T-helper 1 cell treated with Interleukin-12 subunit alpha and Interleukin-12 subunit beta and Interleukin-4 antibody, amounts not matched to agents 30 ng/mL and 1 ng/mL, for 36 hours (primary cell): ENCODE measurements at regions not wholly inside any gene's neighbourhood (a gene's known extent, or its start where the extent isn't known, plus 50 kb on each side); places are given as distances from the start of the nearest gene placed in this dataset.

ENCODE experiments used
- intact Hi-C: fragments of 100-400 bp; cut with micrococcal nuclease; formaldehyde crosslinking; loops from one replicate; pipeline ENCODE4 v1.15.1; 2024

DNA sequence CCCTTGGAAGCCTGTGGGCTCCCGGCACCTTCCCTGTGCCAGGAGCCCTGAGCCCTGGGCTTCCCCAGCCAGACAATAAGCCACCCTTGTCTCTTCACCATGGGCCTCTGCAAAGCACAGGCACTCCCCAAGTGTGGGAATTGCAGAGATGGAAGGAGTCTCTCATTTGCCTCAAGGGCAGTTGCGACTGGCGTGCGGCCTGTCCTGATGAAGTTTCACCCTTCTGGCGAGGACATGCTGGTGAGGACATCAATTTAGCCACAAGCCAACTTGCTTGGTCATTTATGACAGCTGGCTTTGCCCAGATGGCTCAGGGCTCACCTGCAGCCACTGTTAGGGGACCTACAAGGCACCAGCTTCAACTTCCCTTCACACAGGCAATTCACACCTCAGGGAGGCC is 180.2 kb downstream of the ANAPC1 start:
- intact Hi-C loops = loop anchor here (10.0 kb wide), 2 partner anchors 219 to 849 kb away; no protein-coding TSS in a partner anchor

DNA sequence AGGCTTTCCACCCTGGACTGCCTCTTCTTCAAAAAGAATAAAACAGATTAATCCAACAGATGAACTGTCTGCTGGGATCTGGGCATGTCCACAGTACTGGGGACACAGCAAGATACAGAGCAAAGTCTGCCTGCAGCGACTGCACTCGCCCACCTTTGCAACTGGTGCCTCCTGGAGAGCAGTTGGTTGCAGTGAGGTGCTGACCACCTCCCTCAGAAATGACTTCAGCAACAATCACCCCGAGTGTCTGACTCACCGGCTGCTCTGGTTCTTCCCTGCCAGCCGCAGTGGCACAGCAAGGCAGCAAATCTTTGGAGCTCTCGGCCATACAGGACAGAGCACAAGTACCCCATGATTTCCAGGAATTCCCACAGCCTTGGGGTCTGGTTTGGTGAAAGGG is 179.7 kb downstream of the ANAPC1 start:
- intact Hi-C loops = loop anchor here (10.0 kb wide), 2 partner anchors 219 to 849 kb away; no protein-coding TSS in a partner anchor

DNA sequence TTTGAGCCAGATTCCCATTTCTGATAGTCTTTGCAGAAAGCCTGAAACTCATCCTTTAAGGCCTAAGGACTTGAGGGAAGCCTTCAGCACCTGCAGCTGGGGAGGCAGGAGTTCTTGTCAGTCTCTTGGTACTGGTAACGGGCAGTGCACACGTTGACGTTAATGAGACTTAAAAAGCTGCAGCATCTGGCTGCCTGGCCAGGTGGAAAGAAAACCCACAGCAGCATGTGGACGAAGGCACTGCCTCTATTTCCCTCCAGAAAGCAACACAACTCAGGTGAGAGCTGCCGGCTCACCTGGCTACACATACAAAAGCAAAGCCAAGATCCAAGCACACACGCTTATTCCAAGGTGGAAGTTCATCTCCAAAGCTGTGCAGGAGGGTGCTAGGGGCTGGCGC is 178.8 kb downstream of the ANAPC1 start:
- intact Hi-C loops = loop anchor here (10.0 kb wide), 2 partner anchors 220 to 850 kb away; no protein-coding TSS in a partner anchor

DNA sequence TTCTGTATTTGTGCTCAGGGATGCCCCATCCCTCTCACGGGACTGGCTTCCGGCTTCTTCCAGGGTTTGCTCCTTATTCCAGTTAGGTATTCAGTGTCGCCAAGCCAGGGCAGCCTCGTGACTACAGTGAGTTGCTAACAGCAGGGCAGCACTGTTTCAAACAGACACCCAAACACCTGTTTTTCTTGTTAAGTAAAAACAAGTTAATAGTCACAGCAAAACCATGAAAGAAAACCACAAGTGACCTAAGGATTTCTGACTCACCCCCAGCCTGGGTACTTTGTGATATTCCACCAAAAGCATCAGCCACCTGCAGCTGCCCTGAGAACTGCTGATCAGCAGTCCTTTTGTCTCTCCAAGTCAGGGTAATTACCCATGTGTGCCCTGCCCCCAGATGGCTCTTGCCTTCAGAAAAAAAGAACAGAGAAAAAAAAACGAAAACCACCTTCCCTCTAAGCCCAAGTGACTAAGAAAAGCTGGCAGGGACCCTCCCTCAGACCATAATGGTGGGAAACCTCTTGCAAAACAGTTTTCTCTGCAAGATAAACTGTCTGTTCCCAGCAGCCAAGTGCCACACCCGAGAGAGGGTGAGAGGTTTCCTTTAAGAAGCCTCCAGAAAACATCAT is 178.2 kb downstream of the ANAPC1 start:
- intact Hi-C loops = loop anchor here (1.0 to 10.0 kb wide), 3 partner anchors 221 to 851 kb away; no protein-coding TSS in a partner anchor

DNA sequence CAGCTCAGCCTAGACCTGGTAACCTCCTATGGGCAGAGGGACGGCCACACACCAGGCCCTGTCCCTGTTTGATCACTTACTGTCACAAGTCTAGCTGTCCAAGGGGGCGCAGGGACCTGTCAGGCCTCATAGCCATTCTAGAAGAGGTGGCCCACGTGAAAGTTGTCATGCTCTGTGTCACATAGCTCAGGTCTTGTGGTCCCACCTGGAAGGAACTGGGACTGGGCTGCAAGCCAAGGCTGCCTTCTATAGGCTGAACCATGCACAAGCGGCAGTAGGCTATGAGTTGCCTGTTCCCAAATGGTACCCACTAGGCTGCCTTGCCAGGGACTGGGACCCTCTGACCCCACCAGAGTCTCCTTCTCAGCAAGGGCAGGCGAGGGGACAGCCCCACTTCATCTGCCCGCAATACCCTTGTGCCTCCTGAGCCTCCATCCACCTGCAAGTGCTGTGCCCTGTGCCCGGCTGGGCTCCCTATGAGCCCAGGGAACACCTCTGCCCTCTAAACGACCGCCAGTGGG is 177.5 kb downstream of the ANAPC1 start:
- intact Hi-C loops = loop anchor here (1.0 to 10.0 kb wide), 3 partner anchors 222 to 852 kb away; no protein-coding TSS in a partner anchor

DNA sequence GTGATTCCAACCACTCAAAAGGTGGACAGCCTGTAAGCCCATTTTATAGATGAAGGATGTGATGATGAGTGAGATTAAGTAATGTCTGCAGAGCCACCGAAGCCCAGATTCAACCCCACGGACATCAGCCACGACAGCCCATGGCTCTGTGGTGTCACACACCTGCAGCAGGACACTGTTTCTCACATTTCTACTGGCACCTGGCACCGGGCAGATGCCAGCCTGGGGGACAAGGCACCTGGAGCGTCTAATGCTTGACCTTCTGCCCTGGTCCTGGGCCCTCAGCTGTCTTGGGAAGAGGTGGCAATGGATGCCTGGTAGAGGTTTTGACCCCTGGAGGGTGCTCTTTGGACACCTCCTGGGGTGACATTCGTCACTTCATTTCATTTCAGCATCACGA is 176.3 kb downstream of the ANAPC1 start:
- intact Hi-C loops = loop anchor here (10.0 kb wide), 2 partner anchors 223 to 853 kb away; no protein-coding TSS in a partner anchor

DNA sequence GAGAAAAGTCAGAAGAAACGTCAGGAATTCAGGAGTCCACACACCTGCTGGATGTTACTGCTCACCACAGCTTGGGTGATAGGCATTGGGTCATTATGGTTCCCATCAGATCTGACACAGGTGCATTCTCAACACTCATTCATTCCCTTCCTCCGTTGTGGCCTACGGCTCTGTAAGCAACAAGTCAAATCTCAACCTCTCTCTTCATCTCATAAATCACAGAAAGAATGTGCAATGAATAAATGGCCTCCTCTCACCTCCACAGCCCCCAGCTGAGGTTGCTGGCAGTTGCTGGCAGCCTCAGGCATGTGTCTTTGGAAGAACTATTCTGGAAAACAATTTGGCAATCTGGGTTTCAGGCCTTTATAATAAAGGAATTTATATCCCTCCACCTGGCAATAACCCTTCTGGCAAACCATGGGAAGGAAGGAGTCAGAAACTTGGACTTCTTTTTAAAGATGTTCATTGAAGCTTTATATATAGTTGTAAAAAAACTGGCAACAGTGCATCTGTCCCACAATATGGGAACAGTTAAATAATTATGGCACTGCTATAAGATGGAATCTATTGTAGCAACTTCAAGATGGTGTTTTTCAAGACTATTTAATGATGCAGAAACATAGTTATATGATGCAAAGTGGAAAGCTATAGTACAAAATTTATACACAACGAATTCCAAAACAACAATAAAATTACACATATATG is 175.4 kb downstream of the ANAPC1 start:
- intact Hi-C loops = loop anchor here (10.0 kb wide), 2 partner anchors 224 to 854 kb away; no protein-coding TSS in a partner anchor

DNA sequence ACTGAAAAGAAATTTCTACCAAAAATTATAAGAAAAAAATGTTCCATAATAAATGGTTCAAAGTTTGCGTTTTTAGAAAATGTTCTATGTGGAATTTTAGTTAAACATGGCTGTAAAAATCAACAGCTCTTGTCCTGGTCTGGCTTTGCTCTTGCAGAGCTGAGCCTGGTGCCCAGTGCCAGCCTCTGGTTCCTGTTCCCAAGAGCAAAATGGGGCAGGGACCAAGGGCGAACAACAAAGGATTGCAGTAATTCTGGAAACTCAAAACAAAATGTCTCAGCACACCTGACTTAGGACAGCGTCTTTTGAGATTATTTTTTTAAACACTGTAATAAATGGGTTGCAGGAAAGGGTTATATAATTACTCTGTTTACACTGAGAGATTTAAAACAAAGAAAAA is 174.7 kb downstream of the ANAPC1 start:
- intact Hi-C loops = loop anchor here (10.0 kb wide), 2 partner anchors 225 to 855 kb away; no protein-coding TSS in a partner anchor

DNA sequence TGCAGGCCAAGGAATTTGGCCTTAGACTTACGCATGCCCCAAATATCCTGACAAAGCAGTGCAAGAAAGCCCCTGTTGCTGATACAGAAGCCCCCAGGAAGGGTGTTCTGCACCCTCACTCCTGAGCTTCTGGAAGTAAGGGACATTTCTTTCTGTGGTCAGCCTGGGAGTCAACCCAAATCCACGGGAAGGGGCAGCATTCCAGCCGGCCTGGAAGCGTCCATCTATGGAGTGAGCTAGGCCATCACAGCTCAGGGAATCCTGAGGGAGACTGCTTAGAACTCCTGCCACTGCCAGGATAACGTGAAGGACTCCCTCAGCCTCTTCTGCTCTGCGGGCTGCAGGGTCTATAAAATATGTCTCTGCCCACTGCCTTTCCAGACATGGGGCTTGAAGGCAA is 173.9 kb downstream of the ANAPC1 start:
- intact Hi-C loops = no loop called here

DNA sequence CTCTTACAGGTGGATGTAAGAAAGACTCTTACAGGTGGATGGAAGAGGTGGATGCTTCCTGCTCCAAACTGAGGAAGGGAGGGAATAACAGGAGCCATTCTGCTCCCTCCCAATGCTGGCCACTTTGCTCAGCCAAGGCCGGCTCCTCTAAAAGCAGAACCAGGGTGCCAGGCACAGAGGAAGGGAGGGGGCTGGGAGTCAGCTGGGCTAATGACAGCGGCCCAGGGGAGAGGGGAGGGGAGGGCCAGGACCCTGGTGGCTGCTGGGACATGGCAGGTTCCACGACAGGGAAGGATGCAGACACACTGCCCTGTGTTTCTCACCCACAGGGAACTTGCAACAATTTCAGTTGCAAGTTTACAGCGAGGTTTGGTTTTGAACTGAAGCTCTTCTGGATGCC is 173.4 kb downstream of the ANAPC1 start:
- intact Hi-C loops = no loop called here

DNA sequence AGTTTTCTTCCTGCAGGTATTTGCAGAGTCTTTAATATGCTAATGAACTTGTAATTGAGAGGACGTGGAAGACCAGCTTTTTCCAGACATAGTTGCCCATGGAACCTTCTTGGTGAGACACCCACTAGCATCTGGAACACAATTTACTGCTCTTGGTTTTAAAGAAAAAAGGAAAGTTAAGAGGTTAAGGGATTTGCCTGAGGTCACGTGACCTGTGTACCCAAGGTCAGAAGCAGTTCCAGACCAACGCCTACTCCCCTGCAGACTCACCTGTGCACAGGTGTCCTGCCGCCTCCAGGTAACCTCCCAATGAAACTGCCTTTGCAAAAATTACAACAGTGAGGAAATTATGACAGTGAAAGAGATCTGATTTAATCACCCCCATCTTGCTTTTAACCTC is 172.7 kb downstream of the ANAPC1 start:
- intact Hi-C loops = no loop called here

DNA sequence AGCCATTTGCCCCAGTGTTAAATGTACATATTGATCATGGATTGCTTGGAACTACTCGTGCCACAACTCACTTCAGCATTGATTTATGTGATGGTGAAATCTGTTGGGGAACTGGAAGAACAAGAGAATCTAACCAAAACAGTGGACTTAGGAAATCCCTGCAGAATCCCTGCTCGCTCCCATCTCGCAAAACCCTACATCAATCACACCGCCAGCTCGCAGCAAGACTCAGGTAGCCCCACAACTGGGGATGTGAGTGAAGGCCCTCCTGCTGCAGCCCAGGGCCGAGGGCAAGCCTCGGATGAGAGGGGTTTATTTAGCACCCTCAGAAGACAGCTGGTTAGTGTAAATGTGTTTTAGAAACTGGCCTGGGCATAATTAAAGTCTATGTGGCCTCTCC is 171.6 kb downstream of the ANAPC1 start:
- intact Hi-C loops = no loop called here

DNA sequence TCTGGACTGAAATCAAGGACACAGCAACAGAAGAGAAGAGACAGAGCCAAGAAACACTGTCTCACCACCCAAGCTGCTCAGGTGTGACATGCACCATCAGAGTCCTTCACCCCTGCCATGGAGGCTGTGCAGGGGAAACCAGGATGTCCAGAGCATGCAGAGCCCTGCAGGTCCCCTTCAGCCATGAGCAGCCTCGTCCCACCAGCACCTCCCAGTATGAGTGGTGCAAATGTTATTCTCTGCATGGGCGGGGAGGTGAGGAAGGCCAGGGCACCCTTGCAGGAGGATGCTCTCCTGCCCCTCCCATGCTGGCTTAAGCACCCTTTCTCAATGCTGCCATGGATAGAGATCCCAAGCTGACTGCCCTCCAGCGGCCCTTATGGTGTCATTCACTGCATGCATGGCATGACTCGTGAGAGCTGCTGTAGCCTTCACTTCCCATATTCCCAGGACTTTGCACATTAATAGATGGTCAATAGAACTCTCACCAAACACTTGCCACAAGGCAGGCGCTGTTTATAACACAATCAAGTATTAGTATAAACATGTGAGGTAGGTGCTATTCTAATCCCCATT is 171.0 kb downstream of the ANAPC1 start:
- intact Hi-C loops = no loop called here

DNA sequence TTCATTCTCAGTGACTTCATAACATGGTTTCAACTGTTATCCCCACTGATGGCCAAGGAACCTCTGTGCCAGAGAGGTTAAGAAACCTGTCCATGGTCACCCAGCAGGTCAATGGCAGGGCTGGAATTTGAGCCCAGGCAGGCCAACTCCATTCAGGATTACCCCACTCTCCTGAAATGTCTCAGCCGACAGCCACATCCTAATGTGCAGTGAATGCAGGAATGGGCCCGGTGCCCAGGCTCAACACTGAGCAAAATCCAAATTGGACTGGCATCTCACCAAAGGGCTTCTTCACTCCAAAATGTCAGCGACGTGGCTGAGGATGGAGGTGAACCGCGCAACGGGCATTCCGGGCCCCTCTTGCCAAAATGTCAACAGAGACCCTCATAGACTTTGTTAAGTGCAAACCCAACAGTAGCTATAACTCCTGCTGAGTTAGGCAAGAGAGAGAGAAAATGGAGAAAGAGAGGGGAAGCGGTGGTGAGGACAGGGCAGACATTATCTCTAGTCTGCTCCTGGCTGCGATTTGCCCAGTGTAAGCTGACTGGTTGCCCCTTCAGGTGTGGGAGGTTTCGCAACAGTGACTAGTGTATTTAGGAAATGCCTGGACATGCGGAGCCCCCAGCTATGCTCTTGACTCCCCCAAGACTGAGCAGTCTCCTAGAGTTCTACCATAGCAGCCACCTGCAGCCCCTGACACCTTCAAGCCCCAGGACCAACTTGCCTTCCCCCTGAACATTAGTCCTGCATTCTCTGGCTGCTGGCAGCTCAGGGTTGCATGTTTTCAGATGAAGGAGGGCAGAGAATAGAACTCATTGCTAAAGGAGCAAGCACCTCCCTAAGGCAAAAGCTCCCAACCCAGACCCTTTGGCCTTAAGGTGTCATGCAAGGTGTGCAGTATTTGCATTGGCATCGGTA is 167.7 kb downstream of the ANAPC1 start:
- intact Hi-C loops = no loop called here

DNA sequence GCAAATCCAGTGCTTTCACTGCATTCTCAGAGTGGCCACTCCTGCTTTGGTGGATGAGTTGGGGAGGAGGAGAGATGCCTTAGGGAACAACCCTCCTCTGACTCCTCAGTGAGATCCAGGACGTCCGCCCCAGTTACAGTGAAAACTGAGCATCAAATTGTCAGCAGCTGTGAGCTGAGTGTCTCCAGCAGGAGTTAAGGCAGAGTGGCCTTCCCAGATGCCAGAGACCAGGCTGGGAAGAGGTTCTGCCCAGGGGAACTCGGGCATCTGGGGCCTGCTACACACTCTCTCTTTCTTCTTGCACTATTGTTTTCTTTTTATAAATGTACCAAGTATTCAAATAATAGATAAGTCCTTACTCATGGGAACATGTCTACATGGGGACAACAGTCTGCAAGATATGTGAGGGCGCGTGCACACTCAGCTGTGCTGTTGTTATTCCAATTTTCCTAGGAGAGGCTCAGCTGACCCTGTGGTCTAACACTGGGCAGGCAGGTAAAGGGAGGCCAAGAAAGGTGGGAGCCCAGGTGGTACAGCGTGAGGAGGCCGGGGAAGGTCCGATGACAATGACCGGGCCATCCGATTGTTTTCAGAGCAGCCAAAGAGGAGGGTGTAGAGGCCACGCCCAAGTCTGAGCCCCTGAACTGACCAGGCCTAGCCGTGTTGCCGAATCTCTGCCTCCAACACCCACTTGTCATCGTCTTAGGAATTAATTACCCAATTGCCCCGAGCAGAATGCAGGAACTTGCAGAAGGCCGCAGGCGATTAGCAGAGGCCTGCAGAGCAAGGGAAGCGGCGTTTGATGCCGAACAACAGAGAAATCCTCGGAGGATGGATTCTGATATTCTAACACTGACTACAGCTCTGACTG is 166.9 kb downstream of the ANAPC1 start:
- intact Hi-C loops = no loop called here
